Right atrium auricular region (tissue), 2 donors: ENCODE measurements at regions not wholly inside any gene's neighbourhood (a gene's known extent, or its start where the extent isn't known, plus 50 kb on each side); places are given as distances from the start of the nearest gene placed in this dataset.

Source experiments
- DNase-seq: peaks from one replicate; pipeline ENCODE4 v3.0.0-alpha.2; 2019; ENCODE audit warnings: low spot score
- H3K27ac ChIP-seq, 2 donors: fragments of 200-600 bp; sonication (generic); 1 replicate in 1 of 2; 2 replicates in 1 of 2; pipeline ENCODE4 v1.5.1; 2016 to 2019
- H3K27me3 ChIP-seq, 2 donors: fragments of 200-600 bp; sonication (generic); one replicate each; pipeline versions ENCODE4 v1.5.1 to v1.6.0; 2017 to 2019
- H3K36me3 ChIP-seq: fragments of 200-600 bp; sonication (generic); one replicate; pipeline ENCODE4 v1.5.1; 2016
- H3K4me1 ChIP-seq, 2 donors: fragments of 200-600 bp; sonication (generic); one replicate each; pipeline versions ENCODE4 v1.5.1 to v1.6.0; 2017 to 2019
- H3K4me3 ChIP-seq, 2 donors: fragments of 200-600 bp; sonication (generic); 1 replicate in 1 of 2; 2 replicates in 1 of 2; pipeline ENCODE4 v1.5.1; 2017 to 2019; ENCODE audit warnings: mild to moderate bottlenecking in 1 of 2, moderate library complexity in 1 of 2
- H3K9me3 ChIP-seq, 2 donors: fragments of 200-600 bp; sonication (generic); one replicate each; pipeline ENCODE4 v1.5.1; 2019
- CTCF ChIP-seq, 2 donors: fragments of 200-600 bp; sonication (generic); IDR thresholded peaks; one replicate each; pipeline ENCODE4 v1.5.1; 2019; ENCODE audit warnings: antibody characterized with exemption in 2 of 2

- Histone ChIP-seq H3K27me3 (no peaks in the 10 kb centered on the region), H3K36me3 (no peaks in the 10 kb centered on the region), H3K27ac (no peak overlapping the region), H3K4me1 (no peaks in the 10 kb centered on the region), H3K4me3 (no peak overlapping the region), H3K9me3 (no peaks in the 10 kb centered on the region)
- DNase-seq, result no peak
- no peak for TF ChIP-seq CTCF (IDR thresholded peaks at IDR 0.05)
Measured at GRCh38 chr15:94535298-94536048, 304.1 kb downstream of the MCTP2 start.

- no peak for TF ChIP-seq CTCF (IDR thresholded peaks at IDR 0.05)
- DNase-seq, result no peak
- H3K27me3 ChIP-seq, result no peaks in the 10 kb centered on the region
- no peak overlapping the region for H3K27ac ChIP-seq
- H3K4me3 ChIP-seq, result no peak overlapping the region
- no peaks in the 10 kb centered on the region for H3K9me3 ChIP-seq
- no peaks in the 10 kb centered on the region for H3K4me1 ChIP-seq
- no peaks in the 10 kb centered on the region for H3K36me3 ChIP-seq
Measured at GRCh38 chr15:94536549-94536948, 305.2 kb downstream of the MCTP2 start.

- no peak for DNase-seq
- TF ChIP-seq CTCF (IDR thresholded peaks at IDR 0.05), result no peak
- Histone ChIP-seq H3K4me3 (no peak overlapping the region), H3K9me3 (no peaks in the 10 kb centered on the region), H3K27me3 (no peaks in the 10 kb centered on the region), H3K36me3 (no peaks in the 10 kb centered on the region), H3K4me1 (no peaks in the 10 kb centered on the region), H3K27ac (no peak overlapping the region)
Measured at GRCh38 chr15:94538280-94538679, 306.9 kb downstream of the MCTP2 start.

GRCh38 chr15:94542391-94542790, 311.0 kb downstream of the MCTP2 start:
- no peak for TF ChIP-seq CTCF (IDR thresholded peaks at IDR 0.05)
- H3K9me3 ChIP-seq, result no peaks in the 10 kb centered on the region
- no peaks in the 10 kb centered on the region for H3K4me1 ChIP-seq
- no peaks in the 10 kb centered on the region for H3K36me3 ChIP-seq
- H3K27ac ChIP-seq, result no peak overlapping the region
- H3K27me3 ChIP-seq, result no peaks in the 10 kb centered on the region
- no peak overlapping the region for H3K4me3 ChIP-seq
- no peak for DNase-seq

- no peaks in the 10 kb centered on the region for H3K27me3 ChIP-seq
- no peaks in the 10 kb centered on the region for H3K4me1 ChIP-seq
Measured at GRCh38 chr15:94546808-94547207, 315.4 kb downstream of the MCTP2 start.

More at GRCh38 chr15:94546808-94547207, 315.4 kb downstream of the MCTP2 start:
- no peak overlapping the region for H3K27ac ChIP-seq
- no peaks in the 10 kb centered on the region for H3K36me3 ChIP-seq
- H3K4me3 ChIP-seq, result no peak overlapping the region
- no peak for DNase-seq
- no peak for TF ChIP-seq CTCF (IDR thresholded peaks at IDR 0.05)
- no peaks in the 10 kb centered on the region for H3K9me3 ChIP-seq
